Activated CD4-positive, CD25-positive, alpha-beta regulatory T cell treated with anti-CD3 and anti-CD28 coated beads, Interleukin-2, amount 50 U/mL, for 16 hours (primary cell): ENCODE measurements at regions not wholly inside any gene's neighbourhood (a gene's known extent, or its start where the extent isn't known, plus 50 kb on each side); places are given as distances from the start of the nearest gene placed in this dataset.

Experiments
- DNase-seq: peaks from one replicate; pipeline ENCODE4 v3.0.0-alpha.2; 2020; ENCODE audit warnings: low read depth, low spot score

DNA sequence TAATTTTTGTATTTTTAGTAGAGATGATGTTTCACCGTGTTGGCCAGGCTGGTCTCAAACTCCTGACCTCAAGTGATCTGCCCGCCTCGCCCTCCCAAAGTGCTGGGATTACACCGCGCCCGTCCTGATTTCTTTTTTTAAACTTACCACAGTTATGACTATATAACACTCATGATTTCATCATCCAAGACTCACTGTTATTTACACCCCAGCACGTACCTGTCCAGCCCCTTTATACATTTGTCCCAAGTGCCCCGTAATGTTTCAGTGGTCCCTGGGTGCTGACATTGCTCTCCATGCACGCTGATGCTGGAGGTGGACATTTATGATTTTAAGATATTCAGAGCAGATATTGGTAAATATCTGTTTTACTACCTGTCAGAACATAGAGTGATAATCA, 219.9 kb upstream of the GMDS start:
- DNase-seq = no peak

- no peak for DNase-seq
Measured at GRCh38 chr6:2464641-2465040, 219.2 kb upstream of the GMDS start.

DNA sequence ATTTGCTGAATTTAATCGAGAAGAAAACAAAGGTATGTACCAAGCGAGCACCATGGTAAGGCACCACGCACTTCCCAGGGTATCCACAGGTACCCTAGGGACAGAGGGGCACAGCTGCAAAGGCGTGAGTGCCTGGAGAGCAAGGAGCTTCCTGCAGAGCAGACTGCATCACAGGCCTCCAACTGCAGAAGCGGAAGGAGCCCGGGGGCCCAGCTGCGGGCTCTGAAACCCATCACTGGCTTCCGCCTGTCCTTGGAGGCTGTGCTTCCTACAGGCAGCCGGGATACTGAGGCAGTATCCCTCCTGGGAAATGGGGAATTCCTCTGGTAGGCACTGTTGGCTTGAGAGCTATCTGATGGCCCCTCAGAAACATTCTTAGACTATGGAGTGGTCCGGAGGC, 217.4 kb upstream of the GMDS start:
- DNase-seq = no peak

- DNase-seq = no peak
Measured at GRCh38 chr6:2460216-2460745, 214.9 kb upstream of the GMDS start.

DNA sequence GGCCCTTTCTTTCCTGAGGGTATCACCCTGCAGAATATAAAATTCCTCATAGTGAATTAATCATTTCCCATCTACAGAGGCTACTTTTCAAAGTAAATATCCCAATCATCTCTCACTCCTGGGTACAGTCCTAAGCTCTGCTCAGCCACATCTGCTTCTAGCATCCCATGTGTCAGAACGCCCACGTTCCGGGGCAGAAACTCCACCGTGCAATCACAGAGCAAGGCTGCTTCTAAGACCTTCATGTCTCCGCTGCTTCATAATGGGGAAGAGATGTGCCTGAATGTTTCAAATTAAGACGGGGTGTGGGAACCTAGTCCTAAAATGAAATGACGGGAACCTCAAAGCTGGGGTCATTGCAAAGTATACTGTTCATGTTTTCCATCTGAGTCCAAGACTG, 208.8 kb upstream of the GMDS start:
- DNase-seq = no peak

- DNase-seq = no peak
Measured at GRCh38 chr6:2450546-2450945, 205.1 kb upstream of the GMDS start.

- no peak for DNase-seq
Measured at GRCh38 chr6:2449572-2449940, 204.2 kb upstream of the GMDS start.

- DNase-seq = no peak
Measured at GRCh38 chr6:2448826-2449571, 203.6 kb upstream of the GMDS start.

DNA sequence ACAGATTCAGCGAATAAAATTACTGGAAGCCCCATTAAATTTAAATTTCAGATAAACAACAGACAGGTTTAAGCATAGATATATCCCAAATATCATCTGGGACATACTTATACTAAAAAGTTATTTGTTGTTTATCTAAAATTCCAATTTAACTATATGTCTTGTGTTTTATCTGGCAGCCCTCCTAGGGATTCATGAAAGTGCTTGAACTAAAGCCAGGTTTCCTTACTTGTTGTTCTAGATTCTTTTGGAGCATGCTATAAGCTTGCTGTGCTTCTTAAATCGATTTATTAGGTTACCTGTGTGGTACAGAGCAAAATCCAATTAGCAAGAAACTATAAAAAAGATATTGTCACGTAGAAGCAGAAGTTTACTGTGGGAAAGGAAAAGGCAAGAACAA, 202.5 kb upstream of the GMDS start:
- no peak for DNase-seq

- DNase-seq = no peak
Measured at GRCh38 chr6:2447318-2447920, 202.0 kb upstream of the GMDS start.

DNA sequence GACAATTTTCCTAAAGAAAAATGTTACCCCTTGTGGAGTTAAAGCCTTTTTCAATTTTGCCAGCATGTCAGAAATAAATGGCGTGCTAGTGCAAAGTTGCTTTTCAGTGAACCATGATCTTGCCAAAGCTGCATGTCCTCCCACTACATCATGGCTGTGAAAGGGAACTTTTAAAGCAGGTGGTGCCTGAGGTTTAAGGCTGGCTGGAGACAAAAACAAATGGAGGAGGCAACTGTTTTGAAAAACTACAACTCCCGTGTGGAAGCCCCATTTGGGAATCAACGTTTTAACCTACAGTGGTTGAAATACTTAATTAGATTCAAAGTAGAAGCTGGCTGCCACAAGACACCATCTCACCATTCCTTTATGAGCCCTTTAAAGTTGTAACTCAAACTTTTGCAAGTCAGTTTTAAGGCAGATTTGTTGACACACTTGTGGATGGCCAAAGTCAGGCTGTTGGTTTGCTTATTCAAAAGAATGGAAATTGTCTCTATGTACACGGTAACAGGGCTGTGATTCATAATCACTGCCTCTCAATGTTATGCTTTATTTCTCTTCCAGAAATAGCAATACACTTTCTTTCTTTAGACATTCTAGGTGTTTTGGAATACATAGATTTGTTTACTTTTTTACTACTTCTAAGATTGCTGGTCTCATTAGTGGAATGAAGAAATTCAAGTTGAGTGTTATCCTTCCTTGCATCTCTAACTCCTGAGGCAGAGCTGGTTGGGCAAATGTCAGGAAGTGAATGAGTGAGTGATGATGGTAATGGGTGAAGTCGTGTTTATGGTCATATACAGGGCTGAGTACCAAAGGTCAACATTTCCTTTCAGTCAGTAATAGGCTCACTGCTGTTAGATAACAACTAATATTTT, 196.4 kb upstream of the GMDS start:
- DNase-seq = no peak

DNA sequence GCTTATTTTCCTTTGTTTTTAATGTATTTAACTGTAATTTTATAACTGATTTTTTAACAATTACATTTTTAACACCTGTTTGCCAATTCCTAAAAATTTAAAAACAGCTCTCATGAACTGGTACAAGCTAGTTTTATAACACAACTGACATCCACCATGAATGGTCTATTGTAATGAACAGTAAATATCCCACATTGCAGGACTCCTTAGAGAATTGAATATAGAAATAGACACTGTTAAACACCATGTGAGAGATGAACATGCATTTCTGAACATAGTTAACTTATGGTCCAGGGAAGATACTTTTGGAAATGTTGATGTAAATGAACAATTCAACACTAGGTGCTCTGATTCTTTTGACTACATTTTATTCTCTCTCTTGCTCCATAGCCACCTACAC, 195.1 kb upstream of the GMDS start:
- DNase-seq = no peak

DNA sequence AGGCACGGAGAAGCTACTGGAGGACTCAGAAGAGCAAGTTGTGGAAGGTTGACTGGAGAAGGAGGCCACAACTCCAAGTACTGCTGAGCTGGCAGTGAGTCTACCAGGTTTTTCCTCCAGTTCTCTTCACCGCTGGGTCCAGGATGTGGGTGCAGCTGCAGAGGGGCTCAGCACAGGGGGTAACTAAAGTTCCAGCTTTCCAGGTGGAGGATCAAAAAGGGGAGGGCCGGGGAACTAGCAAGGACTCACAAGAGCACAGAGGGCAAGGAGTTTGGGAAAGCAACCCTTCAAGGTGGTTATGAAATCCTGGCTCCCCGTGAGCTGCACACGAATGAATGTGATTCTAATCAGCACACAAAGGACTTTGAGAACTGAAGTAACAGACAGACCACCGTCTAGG, 194.2 kb upstream of the GMDS start:
- DNase-seq = no peak

DNA sequence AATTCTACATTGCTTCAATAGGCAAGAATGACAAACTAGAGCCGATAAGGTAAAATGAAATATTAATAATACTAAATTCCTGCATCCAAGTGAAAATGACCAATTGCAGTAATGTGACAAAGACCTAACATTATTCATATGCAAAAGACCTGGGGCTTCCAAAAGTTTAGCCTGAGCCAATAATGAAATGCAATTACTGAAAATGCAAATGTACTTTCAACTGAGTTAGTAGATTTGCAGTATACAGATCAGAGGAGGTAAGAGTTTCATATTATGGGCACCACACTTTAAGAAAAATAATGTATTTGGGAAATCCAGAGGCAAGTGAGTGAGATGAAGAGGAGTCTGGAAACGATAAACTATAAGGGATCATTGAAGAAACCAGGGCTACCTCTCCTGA, 193.7 kb upstream of the GMDS start:
- no peak for DNase-seq

- DNase-seq = no peak
Measured at GRCh38 chr6:2436410-2437154, 191.2 kb upstream of the GMDS start.

DNA sequence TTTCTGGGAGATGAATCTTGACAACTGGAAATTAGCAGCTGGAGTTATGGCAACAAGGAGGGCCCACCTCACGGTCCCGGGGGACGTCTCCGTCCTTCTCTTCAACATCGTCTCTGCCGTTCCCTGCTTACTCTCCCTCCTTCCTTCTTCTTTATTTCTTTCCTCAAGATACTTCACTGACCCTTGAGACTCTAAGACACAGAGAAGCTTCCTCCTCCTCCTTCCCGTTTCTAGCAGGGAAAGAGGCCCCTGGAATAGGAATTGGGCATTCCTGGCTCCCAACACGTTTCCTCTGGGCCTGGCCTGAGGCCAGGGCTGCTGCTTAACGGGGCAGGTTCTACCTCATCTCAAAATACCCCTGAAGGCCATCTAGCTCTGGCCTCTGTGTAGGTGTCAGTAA, 189.9 kb upstream of the GMDS start:
- no peak for DNase-seq

GRCh38 chr6:2434912-2435311, 189.5 kb upstream of the GMDS start:
- no peak for DNase-seq

GRCh38 chr6:2434116-2434515, 188.7 kb upstream of the GMDS start:
- DNase-seq = no peak

GRCh38 chr6:2433711-2434110, 188.3 kb upstream of the GMDS start:
- DNase-seq = no peak

DNA sequence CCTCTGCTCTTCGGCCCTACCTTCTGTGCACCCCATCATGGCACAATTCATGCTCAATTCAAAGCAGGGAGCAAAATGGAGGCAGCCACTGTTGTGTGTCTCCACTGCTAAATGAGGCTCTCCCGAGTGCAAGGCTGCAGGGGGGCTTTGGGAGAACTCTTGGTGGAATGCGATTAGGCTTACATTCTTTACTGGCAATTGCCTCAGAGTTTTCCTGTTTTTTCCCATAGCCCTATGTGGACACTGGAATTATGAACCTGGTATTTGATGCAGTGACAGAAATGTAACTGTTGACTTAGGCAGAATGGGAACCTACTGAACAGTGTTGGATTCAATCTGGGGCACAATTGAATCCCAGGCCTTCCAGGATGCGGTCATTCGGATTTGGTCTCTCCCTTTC, 187.9 kb upstream of the GMDS start:
- DNase-seq = no peak

DNA sequence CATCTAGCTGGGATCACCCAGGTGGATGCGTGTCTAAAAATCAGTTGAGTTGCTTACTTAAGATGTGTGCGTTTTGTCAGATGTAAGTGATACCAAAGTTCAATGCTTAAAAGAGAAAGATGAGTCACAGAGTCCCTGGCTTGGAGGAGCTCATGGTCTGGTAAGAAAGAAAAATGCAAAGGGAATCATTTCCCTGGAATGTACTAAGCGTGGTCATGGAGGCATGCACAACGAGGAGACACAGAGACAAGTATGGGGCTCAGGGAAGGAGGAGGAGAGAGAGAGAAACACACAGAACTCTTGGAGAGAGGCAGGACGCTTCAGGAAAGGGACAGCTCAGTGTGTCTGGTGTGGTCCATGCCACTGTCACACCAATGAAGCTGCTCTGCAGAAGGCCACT, 186.9 kb upstream of the GMDS start:
- DNase-seq = no peak

DNA sequence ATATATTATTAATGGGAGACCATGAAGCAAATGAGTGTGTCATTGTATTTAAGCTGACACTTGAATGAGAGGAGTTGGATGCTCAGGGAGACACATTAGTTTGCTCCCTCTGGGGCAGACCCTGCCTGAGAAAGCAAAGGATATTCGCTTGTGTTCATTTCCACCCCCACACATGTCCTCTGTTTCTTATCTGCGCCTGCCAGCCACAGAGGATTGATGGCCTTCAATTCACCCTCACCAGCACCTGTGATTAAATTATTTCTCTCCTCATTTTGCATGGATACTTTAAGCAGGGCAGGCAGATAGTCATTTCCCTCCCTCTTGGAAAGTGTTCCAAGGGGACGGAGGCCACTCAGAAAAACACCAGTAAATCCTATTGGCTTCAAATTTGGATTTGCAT, 185.2 kb upstream of the GMDS start:
- no peak for DNase-seq
